Gastrocnemius medialis (tissue), 4 donors: ENCODE measurements at regions not wholly inside any gene's neighbourhood (a gene's known extent, or its start where the extent isn't known, plus 50 kb on each side); places are given as distances from the start of the nearest gene placed in this dataset.
"Not testable (repeated sequence)": the region's sequence is repeated elsewhere in the genome, so short reads cannot be mapped to it uniquely, and the experiment has no call there.

Experiments
- ATAC-seq, 2 donors: fragments of 150-250 bp; one replicate each; pipeline ENCODE4 v1.9.1; 2016
- DNase-seq, 2 donors: peaks; one replicate each; pipeline ENCODE4 v3.0.0-alpha.2; 2019
- H3K27ac ChIP-seq, 4 donors: fragments of 200-600 bp; sonication (generic); 1 replicate in 1 of 4; 2 replicates in 3 of 4; pipeline ENCODE4 v1.5.1; 2016 to 2018; ENCODE audit warnings: mild to moderate bottlenecking in 2 of 4, moderate library complexity in 1 of 4
- H3K27me3 ChIP-seq, 3 donors: fragments of 200-600 bp; sonication (generic) in 2 of 3; 1 replicate in 1 of 3; 2 replicates in 2 of 3; pipeline versions ENCODE4 v1.5.1 to v1.6.0; 2016 to 2019; ENCODE audit warnings: mild to moderate bottlenecking in 1 of 3, moderate library complexity in 1 of 3
- H3K36me3 ChIP-seq, 2 donors: fragments of 200-600 bp; sonication (generic) in 1 of 2; one replicate each; pipeline ENCODE4 v1.5.1; 2017 to 2018
- H3K4me1 ChIP-seq, 2 donors: fragments of 200-600 bp; sonication (generic) in 1 of 2; one replicate each; pipeline ENCODE4 v1.5.1; 2016 to 2017; ENCODE audit warnings: mild to moderate bottlenecking in 2 of 2
- H3K4me3 ChIP-seq, 4 donors: fragments of 200-600 bp; sonication (generic) in 3 of 4; 1 replicate in 1 of 4; 2 replicates in 3 of 4; pipeline ENCODE4 v1.5.1; 2016 to 2019; ENCODE audit warnings: mild to moderate bottlenecking in 2 of 4
- H3K9me3 ChIP-seq, 3 donors: fragments of 200-600 bp; sonication (generic) in 2 of 3; 1 replicate in 1 of 3; 2 replicates in 2 of 3; pipeline ENCODE4 v1.5.1; 2016 to 2019
- POLR2A ChIP-seq, 2 donors: fragments of 450-650 bp; IDR thresholded peaks; one replicate each; pipeline ENCODE4 v1.6.1; 2017; ENCODE audit warnings: antibody characterized with exemption in 2 of 2, mild to moderate bottlenecking in 2 of 2, moderate library complexity in 2 of 2
- in situ Hi-C, 4 donors: fragments of 200-750 bp; cut with MboI; loops; one replicate each; pipeline versions ENCODE4 v1.15.0 to v1.8.0; 2017; ENCODE audit warnings: low sequenced_read_pairs in 4 of 4
- intact Hi-C: fragments of 100-400 bp; cut with DNase I; formaldehyde crosslinking; loops from one replicate; pipeline ENCODE4 v1.15.1; 2023; ENCODE audit warnings: low total_unique reads
- TF ChIP-seq, protein P1 (sequence below), 5 experiments: fragments of 450-650 bp in 3 of 5; fragments of 200-600 bp in 2 of 5; sonication (generic) in 2 of 5; IDR thresholded peaks in 4 of 5; conservative IDR thresholded peaks in 1 of 5; 1 replicate in 4 of 5; 2 replicates in 1 of 5; pipeline ENCODE4 v1.5.1; 2016 to 2019; ENCODE audit warnings: antibody characterized with exemption in 5 of 5, mild to moderate bottlenecking in 3 of 5, moderate library complexity in 3 of 5

GRCh38 chr9:42239445-42240260, 56.2 kb downstream of the SPATA31A6 start:
- H3K4me1 ChIP-seq, H3K36me3 ChIP-seq, in situ Hi-C loops, H3K27me3 ChIP-seq, H3K27ac ChIP-seq, DNase-seq, intact Hi-C loops, H3K4me3 ChIP-seq, ATAC-seq, H3K9me3 ChIP-seq: not testable (repeated sequence)

DNA sequence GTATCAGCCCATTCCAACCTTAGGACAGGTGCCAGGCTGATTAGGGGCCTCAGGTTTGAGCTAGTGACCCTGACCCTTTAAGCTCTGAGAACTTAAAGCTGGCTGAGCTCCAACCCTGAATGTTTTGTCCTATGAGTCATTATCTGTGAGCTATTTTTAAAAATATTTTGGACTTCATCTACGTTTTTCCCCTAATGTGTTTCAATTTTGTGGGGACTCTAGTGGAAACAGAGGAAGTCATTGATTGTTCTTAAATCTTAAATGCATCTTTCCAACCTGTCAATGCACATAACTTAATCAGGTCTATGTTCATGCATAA, 56.8 kb downstream of the SPATA31A6 start:
- H3K4me1 ChIP-seq, in situ Hi-C loops, H3K36me3 ChIP-seq, DNase-seq, ATAC-seq, H3K9me3 ChIP-seq, H3K27me3 ChIP-seq, H3K4me3 ChIP-seq, intact Hi-C loops, H3K27ac ChIP-seq: not testable (repeated sequence)

DNA sequence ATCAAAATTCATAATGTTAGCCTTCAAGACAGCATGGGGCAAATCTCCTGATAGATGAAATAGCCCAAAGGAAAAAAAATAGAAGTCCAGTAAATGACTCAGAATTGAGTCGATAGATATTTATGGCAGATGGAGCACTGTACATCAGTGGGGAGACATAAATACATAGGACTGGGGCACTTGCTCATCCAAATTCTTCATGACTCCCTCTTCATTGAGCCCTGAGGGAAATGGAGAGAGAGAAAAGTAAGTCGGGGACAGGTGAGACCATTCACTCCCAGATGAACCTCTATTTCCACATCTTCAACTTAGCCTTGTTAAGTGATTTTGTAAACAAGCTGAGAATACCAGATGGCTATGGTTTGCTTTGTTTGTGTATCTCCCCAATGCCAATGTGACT, 59.8 kb downstream of the SPATA31A6 start:
- H3K4me1 ChIP-seq, H3K9me3 ChIP-seq, H3K27ac ChIP-seq, in situ Hi-C loops, intact Hi-C loops, H3K27me3 ChIP-seq, DNase-seq, ATAC-seq, H3K4me3 ChIP-seq, H3K36me3 ChIP-seq: not testable (repeated sequence)

DNA sequence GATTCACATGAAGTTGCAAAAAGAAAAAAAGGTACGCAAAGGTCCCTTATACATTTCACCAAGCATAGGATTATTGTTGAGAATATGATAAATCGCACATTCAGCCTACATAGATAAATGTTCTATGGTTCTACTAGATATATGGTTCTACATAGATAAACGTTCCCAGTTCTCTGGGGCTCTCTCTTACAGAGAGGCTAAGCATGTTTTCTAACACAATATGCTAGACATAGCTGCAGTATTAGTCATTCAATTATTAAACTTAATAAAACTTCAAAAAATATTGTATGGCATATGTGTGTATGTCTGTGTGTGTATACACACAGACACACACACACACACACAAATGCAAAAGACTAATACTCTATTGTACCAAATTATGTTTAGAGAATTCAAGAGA, 60.4 kb downstream of the SPATA31A6 start:
- DNase-seq, intact Hi-C loops, H3K27ac ChIP-seq, in situ Hi-C loops, H3K4me1 ChIP-seq, H3K36me3 ChIP-seq, H3K4me3 ChIP-seq, H3K9me3 ChIP-seq, ATAC-seq, H3K27me3 ChIP-seq: not testable (repeated sequence)

GRCh38 chr9:42268729-42269128, 85.3 kb downstream of the SPATA31A6 start:
- H3K27me3 ChIP-seq, H3K36me3 ChIP-seq, H3K9me3 ChIP-seq, H3K4me1 ChIP-seq, H3K4me3 ChIP-seq, intact Hi-C loops, in situ Hi-C loops, H3K27ac ChIP-seq, ATAC-seq, DNase-seq: not testable (repeated sequence)

DNA sequence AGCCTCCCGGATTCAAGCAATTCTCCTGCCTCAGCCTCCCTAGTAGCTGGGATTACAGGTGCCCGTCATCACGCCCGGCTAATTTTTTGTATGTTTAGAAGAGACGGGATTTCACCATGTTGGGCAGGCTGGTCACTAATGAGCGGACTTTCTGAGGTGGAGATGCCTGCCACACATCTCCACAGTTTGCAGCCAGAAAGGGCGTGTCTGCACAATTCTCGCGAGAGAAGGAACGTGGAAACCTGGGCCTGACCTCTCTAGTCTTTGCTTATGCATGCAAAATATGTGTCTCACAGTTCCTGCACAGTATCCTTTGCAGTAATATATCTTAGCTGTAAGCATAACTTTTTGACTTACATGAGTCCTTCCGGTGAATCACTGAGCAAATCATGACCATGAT, 85.7 kb downstream of the SPATA31A6 start:
- H3K36me3 ChIP-seq, in situ Hi-C loops, H3K4me1 ChIP-seq, H3K9me3 ChIP-seq, DNase-seq, ATAC-seq, H3K27me3 ChIP-seq, H3K27ac ChIP-seq, H3K4me3 ChIP-seq, intact Hi-C loops: not testable (repeated sequence)

GRCh38 chr9:42273191-42273590, 89.7 kb downstream of the SPATA31A6 start:
- H3K27me3 ChIP-seq, H3K9me3 ChIP-seq, DNase-seq, in situ Hi-C loops, intact Hi-C loops, H3K4me3 ChIP-seq, H3K36me3 ChIP-seq, H3K27ac ChIP-seq, H3K4me1 ChIP-seq, ATAC-seq: not testable (repeated sequence)

- TF ChIP-seq, protein P1, sequence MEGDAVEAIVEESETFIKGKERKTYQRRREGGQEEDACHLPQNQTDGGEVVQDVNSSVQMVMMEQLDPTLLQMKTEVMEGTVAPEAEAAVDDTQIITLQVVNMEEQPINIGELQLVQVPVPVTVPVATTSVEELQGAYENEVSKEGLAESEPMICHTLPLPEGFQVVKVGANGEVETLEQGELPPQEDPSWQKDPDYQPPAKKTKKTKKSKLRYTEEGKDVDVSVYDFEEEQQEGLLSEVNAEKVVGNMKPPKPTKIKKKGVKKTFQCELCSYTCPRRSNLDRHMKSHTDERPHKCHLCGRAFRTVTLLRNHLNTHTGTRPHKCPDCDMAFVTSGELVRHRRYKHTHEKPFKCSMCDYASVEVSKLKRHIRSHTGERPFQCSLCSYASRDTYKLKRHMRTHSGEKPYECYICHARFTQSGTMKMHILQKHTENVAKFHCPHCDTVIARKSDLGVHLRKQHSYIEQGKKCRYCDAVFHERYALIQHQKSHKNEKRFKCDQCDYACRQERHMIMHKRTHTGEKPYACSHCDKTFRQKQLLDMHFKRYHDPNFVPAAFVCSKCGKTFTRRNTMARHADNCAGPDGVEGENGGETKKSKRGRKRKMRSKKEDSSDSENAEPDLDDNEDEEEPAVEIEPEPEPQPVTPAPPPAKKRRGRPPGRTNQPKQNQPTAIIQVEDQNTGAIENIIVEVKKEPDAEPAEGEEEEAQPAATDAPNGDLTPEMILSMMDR (IDR thresholded peaks at IDR 0.05 in 4 of 5, conservative IDR thresholded peaks at IDR 0.05 in 1 of 5), result no peak
- no peak for TF ChIP-seq POLR2A (IDR thresholded peaks at IDR 0.05)
- Histone ChIP-seq H3K9me3 (no peaks in the 10 kb centered on the region), H3K4me3 (no peak overlapping the region), H3K27ac (no peak overlapping the region), H3K4me1 (no peaks in the 10 kb centered on the region), H3K36me3 (no peaks in the 10 kb centered on the region), H3K27me3 (no peaks in the 10 kb centered on the region)
- intact Hi-C loops (no loop called here), in situ Hi-C loops (no loop called here)
- ATAC-seq (no peak), DNase-seq (no peak)
Observed at GRCh38 chr9:42275141-42275540, 91.7 kb downstream of the SPATA31A6 start.

DNA sequence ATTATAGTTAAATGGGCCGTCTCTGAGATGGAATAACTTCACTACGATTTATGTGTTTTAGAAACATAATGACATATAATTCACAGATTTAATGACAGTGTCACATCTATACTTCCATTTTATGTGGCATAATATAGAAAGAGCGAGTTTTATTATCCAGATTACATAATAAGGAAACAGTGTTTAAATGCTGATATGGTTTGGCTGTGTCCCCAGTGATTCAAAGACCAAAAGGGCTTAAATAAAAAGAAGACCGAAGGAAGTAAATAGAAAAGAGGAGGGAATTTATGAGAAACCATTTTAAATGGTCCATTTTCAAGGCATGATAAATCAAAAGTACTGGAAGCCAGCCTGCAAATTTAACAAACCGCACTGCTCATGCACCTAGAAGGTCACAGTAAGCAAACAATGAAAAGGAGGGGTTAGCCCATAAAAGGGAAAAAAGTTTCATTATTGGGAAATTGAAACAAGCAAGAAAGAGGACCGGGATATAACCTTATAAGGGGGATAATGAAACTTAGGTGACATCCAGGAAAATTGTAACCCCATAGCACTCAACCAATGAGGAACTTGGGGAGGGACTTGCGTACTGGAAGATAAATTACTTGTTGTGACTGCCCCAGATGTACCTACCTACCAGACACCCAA, 99.2 kb downstream of the SPATA31A6 start:
- H3K36me3 ChIP-seq, ATAC-seq, in situ Hi-C loops, H3K27ac ChIP-seq, H3K27me3 ChIP-seq, H3K4me1 ChIP-seq, H3K9me3 ChIP-seq, DNase-seq, H3K4me3 ChIP-seq, intact Hi-C loops: not testable (repeated sequence)

DNA sequence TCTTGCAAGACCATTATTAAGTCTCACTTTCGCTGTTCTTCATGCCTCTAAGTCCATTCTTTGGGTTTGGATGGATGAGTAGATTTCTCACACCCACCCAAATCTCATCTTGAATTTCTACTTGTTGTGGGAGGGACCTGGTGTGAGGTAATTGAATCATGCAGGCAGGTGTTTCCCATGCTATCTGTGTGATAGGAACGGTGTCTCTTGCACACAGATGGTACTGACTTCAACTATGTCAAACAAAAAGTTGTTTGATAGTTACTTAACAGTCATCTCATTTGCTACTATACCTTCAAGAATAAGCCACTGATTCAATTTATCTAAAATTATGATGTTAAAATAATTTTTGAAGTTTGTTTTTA, 99.7 kb downstream of the SPATA31A6 start:
- ATAC-seq, result not testable (repeated sequence)

DNA sequence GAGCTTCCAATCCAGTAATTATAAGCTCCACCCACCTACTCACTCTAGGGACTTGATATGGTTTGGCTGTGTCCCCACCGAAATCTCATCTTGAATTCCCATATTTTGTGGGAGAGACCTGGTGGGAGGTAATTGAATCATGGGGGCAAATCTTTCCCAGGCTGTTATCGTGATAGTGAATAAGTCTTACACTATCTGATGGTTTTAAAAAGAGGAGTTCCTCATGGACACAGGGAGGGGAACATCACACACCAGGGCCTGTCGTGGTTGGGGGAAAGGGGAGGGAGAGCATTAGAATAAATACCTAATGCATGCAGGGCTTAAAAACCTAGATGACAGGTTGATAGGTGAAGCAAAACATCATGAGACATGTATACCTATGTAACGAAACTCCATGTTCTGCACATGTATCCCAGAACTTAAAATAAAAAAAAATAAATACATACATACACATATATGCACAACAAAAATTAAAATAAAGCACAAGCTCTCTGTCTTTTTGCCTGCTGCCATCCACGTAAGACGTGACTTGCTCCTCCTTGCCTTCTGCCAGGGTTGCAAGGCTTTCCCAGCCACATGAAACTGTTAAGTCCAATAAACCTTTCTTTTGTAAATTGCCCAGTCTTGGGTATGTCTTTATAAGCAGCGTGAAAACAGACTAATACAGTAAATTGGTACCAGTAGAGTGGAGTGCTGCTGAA, 102.8 kb downstream of the SPATA31A6 start:
- H3K4me1 ChIP-seq, H3K9me3 ChIP-seq, ATAC-seq, H3K4me3 ChIP-seq, intact Hi-C loops, H3K27me3 ChIP-seq, in situ Hi-C loops, DNase-seq, H3K36me3 ChIP-seq, H3K27ac ChIP-seq: not testable (repeated sequence)

More for the DNA sequence above, 99.7 kb downstream of the SPATA31A6 start:
- H3K9me3 ChIP-seq, DNase-seq, in situ Hi-C loops, intact Hi-C loops, H3K36me3 ChIP-seq, H3K4me1 ChIP-seq, H3K27ac ChIP-seq, H3K4me3 ChIP-seq, H3K27me3 ChIP-seq: not testable (repeated sequence)
